B cell (primary cell): ENCODE measurements at regions not wholly inside any gene's neighbourhood (a gene's known extent, or its start where the extent isn't known, plus 50 kb on each side); places are given as distances from the start of the nearest gene placed in this dataset.

Experiments
- ATAC-seq: fragments of 200-7000 bp; cut with Tn5 transposase; one replicate; pipeline ENCODE4 v1.10.0; 2021; ENCODE audit warnings: low read depth, mild to moderate bottlenecking, moderate number of reproducible peaks, moderate library complexity
- CTCF ChIA-PET: fragments of 350-600 bp; sonication (Branson Sonifier 250); formaldehyde crosslinking; loops from one replicate; lab custom pipeline; 2021; ENCODE audit warnings: antibody characterized with exemption, inconsistent platforms; lab: Charles Lee
- POLR2A ChIA-PET: fragments of 350-600 bp; sonication (Branson Sonifier 250); formaldehyde crosslinking; loops from one replicate; lab custom pipeline; 2021; ENCODE audit warnings: antibody characterized with exemption; lab: Charles Lee
- DNase-seq: peaks from one replicate; pipeline ENCODE4 v3.0.0; 2013
- H2AFZ ChIP-seq: 2 replicates; pipeline ENCODE4 v1.6.1; 2012; ENCODE audit warnings: mild to moderate bottlenecking, low read depth, low read length; ENCODE audit not compliant: insufficient read depth, poor library complexity, severe bottlenecking
- H3K27ac ChIP-seq, 2 donors: 1 replicate in 1 of 2; 2 replicates in 1 of 2; pipeline ENCODE4 v1.5.1; 2012 to 2013; ENCODE audit warnings: low read length in 2 of 2, mild to moderate bottlenecking in 2 of 2, moderate library complexity in 1 of 2
- H3K27me3 ChIP-seq, 4 experiments: fragments of 200-600 bp in 1 of 4; sonication (generic) in 1 of 4; replicated peaks in 1 of 4; 1 replicate in 2 of 4; 2 replicates in 2 of 4; pipeline versions ENCODE4 v1.6.1 to v1.7.0; 2013 to 2016; ENCODE audit warnings: low read length in 3 of 4, mild to moderate bottlenecking in 2 of 4, mixed read lengths in 1 of 4, moderate library complexity in 1 of 4; ENCODE audit not compliant: insufficient read depth in 4 of 4, control insufficient read depth in 3 of 4; ENCODE audit errors: control extremely low read depth in 1 of 4
- H3K36me3 ChIP-seq, 2 experiments: replicated peaks in 1 of 2; 1 replicate in 1 of 2; 2 replicates in 1 of 2; pipeline versions ENCODE4 v1.6.1 to v1.7.1; 2013; ENCODE audit warnings: low read length in 1 of 2; ENCODE audit not compliant: insufficient read depth in 2 of 2, control insufficient read depth in 1 of 2; ENCODE audit errors: control extremely low read depth in 1 of 2, extremely low read depth in 1 of 2
- H3K4me1 ChIP-seq, 2 donors: fragments of 200-600 bp in 1 of 2; sonication (generic) in 1 of 2; 1 replicate in 1 of 2; 2 replicates in 1 of 2; pipeline versions ENCODE4 v1.5.1 to v1.6.1; 2013 to 2017; ENCODE audit warnings: low read length in 2 of 2; ENCODE audit not compliant: control insufficient read depth in 2 of 2, insufficient read depth in 2 of 2
- H3K4me2 ChIP-seq: replicated peaks from 2 replicates; pipeline ENCODE3; 2012; ENCODE audit warnings: mild to moderate bottlenecking, low read depth, low read length; ENCODE audit not compliant: poor library complexity, severe bottlenecking
- H3K4me3 ChIP-seq, 5 experiments: fragments of 200-600 bp in 1 of 5; sonication (generic) in 1 of 5; 1 replicate in 3 of 5; 2 replicates in 2 of 5; pipeline versions ENCODE4 v1.5.1 to v1.7.0; 2011 to 2016; ENCODE audit warnings: low read length in 4 of 5, mild to moderate bottlenecking in 4 of 5, low read depth in 2 of 5, control low read depth in 1 of 5, moderate library complexity in 1 of 5; ENCODE audit not compliant: insufficient read depth in 1 of 5; ENCODE audit errors: control extremely low read depth in 1 of 5, extremely low read depth in 1 of 5
- H3K79me2 ChIP-seq: fragments of 200-600 bp; sonication (generic); one replicate; pipeline ENCODE4 v1.6.0; 2016; ENCODE audit warnings: low read length; ENCODE audit not compliant: control insufficient read depth, insufficient read depth
- H3K9ac ChIP-seq: fragments of 200-600 bp; sonication (generic); 2 replicates; pipeline ENCODE4 v1.6.1; 2017; ENCODE audit warnings: mild to moderate bottlenecking, low read length, moderate library complexity
- H3K9me3 ChIP-seq, 3 donors: one replicate each; pipeline versions ENCODE4 v1.6.1 to v1.7.1; 2013; ENCODE audit warnings: low read length in 2 of 3; ENCODE audit not compliant: control insufficient read depth in 2 of 3, insufficient read depth in 1 of 3; ENCODE audit errors: control extremely low read depth in 1 of 3
- H4K20me1 ChIP-seq: 2 replicates; pipeline ENCODE4 v1.6.0; 2012; ENCODE audit warnings: mild to moderate bottlenecking, low read length; ENCODE audit not compliant: insufficient read depth, control insufficient read depth, poor library complexity, severe bottlenecking
- H3K27ac Mint-ChIP-seq: one replicate; pipeline ENCODE4 v1.8.0; 2021; ENCODE audit warnings: mixed read lengths
- H3K27me3 Mint-ChIP-seq: one replicate; pipeline ENCODE4 v1.8.0; 2021; ENCODE audit warnings: mixed read lengths
- H3K4me1 Mint-ChIP-seq: one replicate; pipeline ENCODE4 v1.8.0; 2021; ENCODE audit warnings: mixed read lengths
- H3K4me3 Mint-ChIP-seq: one replicate; pipeline ENCODE4 v1.8.0; 2021; ENCODE audit warnings: mixed read lengths
- H3K9me3 Mint-ChIP-seq: one replicate; pipeline ENCODE4 v1.8.0; 2022; ENCODE audit warnings: mixed read lengths; ENCODE audit not compliant: insufficient read depth
- EZH2 ChIP-seq: IDR thresholded peaks from 2 replicates; pipeline ENCODE4 v1.6.1; 2012; ENCODE audit warnings: borderline replicate concordance, low read depth, mild to moderate bottlenecking, moderate library complexity, low read length; ENCODE audit not compliant: insufficient read depth, poor library complexity, severe bottlenecking
- WGBS: methylation state at CpG from one replicate; pipeline ENCODE4 v1.1.5; 2013; ENCODE audit warnings: missing lambda C conversion rate; ENCODE audit not compliant: insufficient coverage; 5-methylcytosine and 5-hydroxymethylcytosine counted together
- intact Hi-C: fragments of 100-400 bp; cut with micrococcal nuclease; formaldehyde crosslinking; loops from one replicate; pipeline ENCODE4 v1.10.0; 2022
- TF ChIP-seq, protein P1 (sequence below): fragments of 200-600 bp; IDR thresholded peaks from one replicate; pipeline ENCODE4 v1.8.0; 2022; ENCODE audit warnings: antibody characterized with exemption, mild to moderate bottlenecking

DNA sequence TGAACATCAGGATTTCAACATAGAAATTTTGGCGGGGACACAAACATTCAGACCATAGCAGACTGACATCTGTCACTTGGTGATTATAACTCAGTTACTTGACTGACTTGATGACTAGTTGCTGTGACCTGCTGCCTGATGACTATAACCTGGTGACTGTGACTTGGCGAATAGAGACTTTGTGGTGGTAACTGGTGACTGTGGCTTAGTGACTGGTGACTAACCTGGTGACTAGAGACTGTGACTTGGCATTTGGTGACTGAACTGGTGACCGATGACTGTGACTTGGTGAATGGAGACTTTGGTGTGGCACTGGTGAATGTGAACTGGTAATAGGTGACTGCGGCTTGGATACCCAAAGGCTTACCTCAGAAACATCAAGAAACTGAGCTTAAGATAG lies 563.1 kb upstream of the FAM98A start:
- DNase-seq (no peak), ATAC-seq (no peak)
- Mint-ChIP-seq H3K27ac (no peak overlapping the region), H3K27me3 (no peaks in the 10 kb centered on the region), H3K4me1 (no peaks in the 10 kb centered on the region), H3K4me3 (no peak overlapping the region), H3K9me3 (no peaks in the 10 kb centered on the region)
- intact Hi-C loops = no loop called here
- Histone ChIP-seq H3K27ac (no peak overlapping the region), H3K4me1 (no peaks in the 10 kb centered on the region), H3K79me2 (no peaks in the 10 kb centered on the region), H3K4me2 (no peak overlapping the region), H3K9me3 (no peaks in the 10 kb centered on the region), H3K9ac (no peak overlapping the region), H3K27me3 (peaks cover 0 to 3% (median 0%) of the 10 kb centered on the region in 4 experiments), H4K20me1 (no peaks in the 10 kb centered on the region), H3K4me3 (no peak overlapping the region), H2AFZ (no peak overlapping the region), H3K36me3 (no peaks in the 10 kb centered on the region)
- ChIA-PET CTCF (no interaction called here), POLR2A (no interaction called here)
- no peak for TF ChIP-seq EZH2
- TF ChIP-seq, protein P1, sequence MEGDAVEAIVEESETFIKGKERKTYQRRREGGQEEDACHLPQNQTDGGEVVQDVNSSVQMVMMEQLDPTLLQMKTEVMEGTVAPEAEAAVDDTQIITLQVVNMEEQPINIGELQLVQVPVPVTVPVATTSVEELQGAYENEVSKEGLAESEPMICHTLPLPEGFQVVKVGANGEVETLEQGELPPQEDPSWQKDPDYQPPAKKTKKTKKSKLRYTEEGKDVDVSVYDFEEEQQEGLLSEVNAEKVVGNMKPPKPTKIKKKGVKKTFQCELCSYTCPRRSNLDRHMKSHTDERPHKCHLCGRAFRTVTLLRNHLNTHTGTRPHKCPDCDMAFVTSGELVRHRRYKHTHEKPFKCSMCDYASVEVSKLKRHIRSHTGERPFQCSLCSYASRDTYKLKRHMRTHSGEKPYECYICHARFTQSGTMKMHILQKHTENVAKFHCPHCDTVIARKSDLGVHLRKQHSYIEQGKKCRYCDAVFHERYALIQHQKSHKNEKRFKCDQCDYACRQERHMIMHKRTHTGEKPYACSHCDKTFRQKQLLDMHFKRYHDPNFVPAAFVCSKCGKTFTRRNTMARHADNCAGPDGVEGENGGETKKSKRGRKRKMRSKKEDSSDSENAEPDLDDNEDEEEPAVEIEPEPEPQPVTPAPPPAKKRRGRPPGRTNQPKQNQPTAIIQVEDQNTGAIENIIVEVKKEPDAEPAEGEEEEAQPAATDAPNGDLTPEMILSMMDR = no peak
- WGBS = 97% methylated on average over 3 of the region's 4 CpGs

DNA sequence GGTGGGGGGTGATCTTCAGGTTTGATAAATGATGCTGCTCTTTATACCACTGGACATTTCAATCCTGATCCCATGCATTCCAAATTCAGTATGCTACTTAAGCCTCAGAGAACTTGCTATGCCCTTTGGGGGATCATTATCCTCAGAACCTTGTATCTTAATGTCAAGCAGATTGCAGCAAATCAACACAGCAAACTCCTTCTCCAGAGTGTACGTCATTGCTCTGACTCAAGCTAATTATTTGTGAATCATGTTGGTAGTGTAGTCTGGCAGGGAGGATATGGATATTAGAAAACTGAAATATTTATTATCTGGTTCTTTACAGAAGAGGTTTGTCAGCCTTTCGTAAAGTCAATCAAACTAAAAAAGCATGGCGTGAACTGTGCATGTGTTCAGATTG lies 562.5 kb upstream of the FAM98A start:
- H3K4me1 ChIP-seq = no peaks in the 10 kb centered on the region
- no peak overlapping the region for H3K4me3 Mint-ChIP-seq
- H3K4me1 Mint-ChIP-seq = no peaks in the 10 kb centered on the region
- ChIA-PET CTCF (no interaction called here), POLR2A (no interaction called here)
- no peaks in the 10 kb centered on the region for H3K9me3 ChIP-seq
- no peaks in the 10 kb centered on the region for H3K9me3 Mint-ChIP-seq
- no peak overlapping the region for H3K27ac Mint-ChIP-seq
- H3K79me2 ChIP-seq = no peaks in the 10 kb centered on the region
- no peaks in the 10 kb centered on the region for H4K20me1 ChIP-seq
- ATAC-seq = no peak
- peaks cover 0 to 3% (median 0%) of the 10 kb centered on the region in 4 experiments for H3K27me3 ChIP-seq
- WGBS = no CpG with 5 or more reads among the region's 3 CpGs
- H3K27ac ChIP-seq = no peak overlapping the region
- TF ChIP-seq EZH2 = no peak
- TF ChIP-seq, protein P1 = no peak
- no peak overlapping the region for H2AFZ ChIP-seq
- intact Hi-C loops = no loop called here
- no peak overlapping the region for H3K4me2 ChIP-seq
- no peaks in the 10 kb centered on the region for H3K36me3 ChIP-seq
- DNase-seq = no peak
- no peak overlapping the region for H3K9ac ChIP-seq
- no peaks in the 10 kb centered on the region for H3K27me3 Mint-ChIP-seq
- no peak overlapping the region for H3K4me3 ChIP-seq
